22Rv1 (cell line): ENCODE measurements at regions not wholly inside any gene's neighbourhood (a gene's known extent, or its start where the extent isn't known, plus 50 kb on each side); places are given as distances from the start of the nearest gene placed in this dataset.

Experiments
- H3K27ac ChIP-seq: fragments of 450-650 bp; 2 replicates; pipeline ENCODE4 v1.5.1; 2017
- CTCF ChIP-seq: fragments of 450-650 bp; IDR thresholded peaks from 2 replicates; pipeline ENCODE4 v1.5.1; 2017; ENCODE audit warnings: mild to moderate bottlenecking
- ZFX ChIP-seq: fragments of 450-650 bp; IDR thresholded peaks from 2 replicates; pipeline ENCODE4 v1.6.1; 2017; ENCODE audit warnings: antibody characterized with exemption, borderline replicate concordance

GRCh38 chr6:82680192-82680591 is 316.6 kb downstream of the TPBG start:
- H3K27ac ChIP-seq, result no peak overlapping the region
- no peak for TF ChIP-seq ZFX
- no peak for TF ChIP-seq CTCF

GRCh38 chr6:82681119-82681714 is 317.6 kb downstream of the TPBG start:
- no peak for TF ChIP-seq ZFX
- no peak for TF ChIP-seq CTCF
- no peak overlapping the region for H3K27ac ChIP-seq

GRCh38 chr6:82686719-82687118 is 323.1 kb downstream of the TPBG start:
- no peak overlapping the region for H3K27ac ChIP-seq

GRCh38 chr6:82687855-82688254 is 324.2 kb downstream of the TPBG start:
- no peak for TF ChIP-seq CTCF
- TF ChIP-seq ZFX, result no peak
- no peak overlapping the region for H3K27ac ChIP-seq

More at GRCh38 chr6:82686719-82687118, 323.1 kb downstream of the TPBG start:
- TF ChIP-seq CTCF, result no peak

- no peak overlapping the region for H3K27ac ChIP-seq
- TF ChIP-seq CTCF (no peak), ZFX (no peak)
Observed at GRCh38 chr6:82690283-82690682, 326.7 kb downstream of the TPBG start.

GRCh38 chr6:82691997-82692396 is 328.4 kb downstream of the TPBG start:
- H3K27ac ChIP-seq, result no peak overlapping the region
- TF ChIP-seq ZFX (no peak), CTCF (no peak)

- TF ChIP-seq CTCF (no peak), ZFX (no peak)
- no peak overlapping the region for H3K27ac ChIP-seq
Observed at GRCh38 chr6:82693094-82693493, 329.5 kb downstream of the TPBG start.
